GM12878 (cell line): ENCODE measurements at regions not wholly inside any gene's neighbourhood (a gene's known extent, or its start where the extent isn't known, plus 50 kb on each side); places are given as distances from the start of the nearest gene placed in this dataset.

Experiments used
- ATF7 ChIP-seq: fragments of 450-650 bp; IDR thresholded peaks from 2 replicates; pipeline ENCODE4 v1.6.1; 2016; ENCODE audit warnings: low read depth, mild to moderate bottlenecking
- CREM ChIP-seq: IDR thresholded peaks from 2 replicates; pipeline ENCODE4 v1.6.1; 2014; ENCODE audit warnings: antibody characterized with exemption, low read depth
- CTCF ChIP-seq, 3 experiments: IDR thresholded peaks in 2 of 3; conservative IDR thresholded peaks in 1 of 3; 2 replicates each; pipeline ENCODE4 v1.5.1; 2011; ENCODE audit warnings: low read depth in 3 of 3, low read length in 3 of 3, mild to moderate bottlenecking in 3 of 3, control low read depth in 2 of 3, moderate library complexity in 2 of 3, inconsistent platforms in 1 of 3, mixed read lengths in 1 of 3; ENCODE audit not compliant: control insufficient read depth in 2 of 3, insufficient read depth in 1 of 3; ENCODE audit errors: extremely low read depth in 1 of 3
- FOXK2 ChIP-seq: fragments of 450-650 bp; IDR thresholded peaks from 2 replicates; pipeline ENCODE4 v1.6.1; 2017; ENCODE audit warnings: mild to moderate bottlenecking, moderate library complexity
- HDGF ChIP-seq: fragments of 450-650 bp; IDR thresholded peaks from 2 replicates; pipeline ENCODE4 v1.6.1; 2016; ENCODE audit warnings: antibody characterized with exemption
- MYC ChIP-seq: IDR thresholded peaks from 2 replicates; pipeline ENCODE4 v1.6.1; 2011; ENCODE audit warnings: mild to moderate bottlenecking, low read length, moderate library complexity, inconsistent platforms; ENCODE audit not compliant: insufficient read depth, insufficient replicate concordance, insufficient read length, severe bottlenecking
- POLR2A ChIP-seq: IDR thresholded peaks from 2 replicates; pipeline ENCODE4 v1.6.1; 2011; ENCODE audit warnings: low read depth, mild to moderate bottlenecking, low read length
- SIN3A ChIP-seq: IDR thresholded peaks from 2 replicates; pipeline ENCODE4 v1.6.1; 2012; ENCODE audit warnings: low read depth, low read length, improper control_type of control experiment
- SMARCA5 ChIP-seq: fragments of 450-650 bp; IDR thresholded peaks from 2 replicates; pipeline ENCODE4 v1.6.1; 2017; ENCODE audit warnings: mild to moderate bottlenecking
- SP1 ChIP-seq: IDR thresholded peaks from one replicate; pipeline ENCODE4 v1.6.1; 2011; ENCODE audit warnings: low read depth, low read length
- TAF1 ChIP-seq: IDR thresholded peaks from 2 replicates; pipeline ENCODE4 v1.6.1; 2011; ENCODE audit warnings: mild to moderate bottlenecking, low read depth, low read length, borderline replicate concordance
- YY1 ChIP-seq: IDR thresholded peaks from 2 replicates; pipeline ENCODE4 v1.6.1; 2011; ENCODE audit warnings: low read depth, mild to moderate bottlenecking, low read length

GRCh38 chr12:108043286-108043685, 85.8 kb upstream of the WSCD2 start:
- TF ChIP-seq ATF7 (no peak), FOXK2 (no peak), HDGF (no peak), SP1 (no peak), YY1 (no peak), TAF1 (no peak), SIN3A (no peak), MYC (no peak), CTCF (IDR thresholded peaks at IDR 0.05 in 2 of 3, conservative IDR thresholded peaks at IDR 0.05 in 1 of 3; ENCODE audit: control insufficient read depth in 2 of 3, extremely low read depth in 1 of 3, insufficient read depth in 1 of 3, low read depth in 3 of 3, low read length in 3 of 3) (no peak), POLR2A (no peak), CREM (no peak), SMARCA5 (no peak)
